IMR-90 (cell line): ENCODE measurements at regions not wholly inside any gene's neighbourhood (a gene's known extent, or its start where the extent isn't known, plus 50 kb on each side); places are given as distances from the start of the nearest gene placed in this dataset.

Experiments used
- ATAC-seq: fragments of 200-7000 bp; cut with Tn5 transposase; 2 replicates; pipeline ENCODE4 v1.9.1; 2020; ENCODE audit warnings: low read depth, mild to moderate bottlenecking, moderate library complexity
- BruUV-seq: library from RNA; stranded (reverse); fragments of 400-500 nt; replicated peaks from 2 replicates; lab custom pipeline; 2021; lab: Mats Ljungman, UMichigan
- CTCF ChIA-PET: fragments of 300-600 bp; formaldehyde crosslinking; extraction: SDS; loops from one replicate; lab custom pipeline; 2021; ENCODE audit warnings: antibody characterized with exemption; lab: Yijun Ruan, JAX
- POLR2A ChIA-PET: fragments of 300-600 bp; sonication (Branson Sonifier 250); formaldehyde crosslinking; loops from one replicate; lab custom pipeline; 2022; ENCODE audit warnings: antibody characterized with exemption; ENCODE audit not compliant: unreplicated experiment; lab: Charles Lee
- DNase-seq: peaks from one replicate; pipeline ENCODE4 v3.0.0; 2013
- H2AFZ ChIP-seq: replicated peaks from 2 replicates; pipeline ENCODE3; 2013; ENCODE audit warnings: low read length, mild to moderate bottlenecking; ENCODE audit not compliant: poor library complexity
- H2AK5ac ChIP-seq: 2 replicates; pipeline ENCODE4 v1.6.1; 2013; ENCODE audit warnings: low read depth, low read length, inconsistent platforms
- H2AK9ac ChIP-seq: replicated peaks from 2 replicates; pipeline ENCODE3; 2013; ENCODE audit warnings: mild to moderate bottlenecking, low read depth, low read length, moderate library complexity; ENCODE audit not compliant: poor library complexity
- H2BK120ac ChIP-seq: 2 replicates; pipeline ENCODE4 v1.6.1; 2013; ENCODE audit warnings: low read depth, low read length, inconsistent platforms
- H2BK15ac ChIP-seq: 3 replicates; pipeline ENCODE4 v1.6.1; 2013; ENCODE audit warnings: low read depth, low read length, inconsistent platforms
- H2BK20ac ChIP-seq: 2 replicates; pipeline ENCODE4 v1.6.1; 2013; ENCODE audit warnings: low read depth, mild to moderate bottlenecking, inconsistent platforms, low read length, moderate library complexity
- H2BK5ac ChIP-seq: 2 replicates; pipeline ENCODE4 v1.6.1; 2013; ENCODE audit warnings: mild to moderate bottlenecking, low read depth, low read length, inconsistent platforms; ENCODE audit not compliant: poor library complexity, severe bottlenecking
- H3K14ac ChIP-seq: replicated peaks from 2 replicates; pipeline ENCODE4 v1.6.1; 2013; ENCODE audit warnings: low read depth, low read length, inconsistent platforms
- H3K18ac ChIP-seq: 2 replicates; pipeline ENCODE4 v1.6.1; 2013; ENCODE audit warnings: low read depth, low read length, control low read depth
- H3K23ac ChIP-seq: 2 replicates; pipeline ENCODE4 v1.6.1; 2013; ENCODE audit warnings: low read depth, low read length, inconsistent platforms
- H3K27ac ChIP-seq: 2 replicates; pipeline ENCODE4 v1.5.1; 2013; ENCODE audit warnings: mild to moderate bottlenecking, control low read depth, low read length; ENCODE audit not compliant: insufficient read depth
- H3K27me3 ChIP-seq: 2 replicates; pipeline ENCODE4 v1.6.1; 2013; ENCODE audit warnings: low read length; ENCODE audit not compliant: control insufficient read depth, insufficient read depth
- H3K36me3 ChIP-seq: 2 replicates; pipeline ENCODE4 v1.6.1; 2013; ENCODE audit warnings: low read length, mixed read lengths; ENCODE audit not compliant: control insufficient read depth, insufficient read depth
- H3K4ac ChIP-seq: 2 replicates; pipeline ENCODE4 v1.6.1; 2013; ENCODE audit warnings: low read depth, low read length, inconsistent platforms
- H3K4me1 ChIP-seq: 2 replicates; pipeline ENCODE4 v1.6.1; 2013; ENCODE audit warnings: low read length, mixed read lengths; ENCODE audit not compliant: control insufficient read depth, insufficient read depth
- H3K4me2 ChIP-seq: 2 replicates; pipeline ENCODE4 v1.6.1; 2013; ENCODE audit warnings: low read depth, mild to moderate bottlenecking, control low read depth, low read length, moderate library complexity
- H3K4me3 ChIP-seq: 2 replicates; pipeline ENCODE4 v1.5.1; 2013; ENCODE audit warnings: low read depth, mild to moderate bottlenecking, control low read depth, low read length, moderate library complexity; ENCODE audit not compliant: insufficient read depth
- H3K56ac ChIP-seq: 2 replicates; pipeline ENCODE4 v1.6.1; 2013; ENCODE audit warnings: low read length, inconsistent platforms; ENCODE audit not compliant: insufficient read depth; ENCODE audit errors: extremely low read depth
- H3K79me1 ChIP-seq, 2 experiments: 2 replicates each; pipeline ENCODE4 v1.6.1; 2013; ENCODE audit warnings: low read length in 2 of 2, inconsistent platforms in 1 of 2, low read depth in 1 of 2
- H3K9ac ChIP-seq: 2 replicates; pipeline ENCODE4 v1.6.1; 2013; ENCODE audit warnings: low read depth, low read length, control low read depth
- H3K9me1 ChIP-seq: 2 replicates; pipeline ENCODE4 v1.6.1; 2013; ENCODE audit warnings: low read length, inconsistent platforms; ENCODE audit not compliant: insufficient read depth
- H3K9me3 ChIP-seq: 2 replicates; pipeline ENCODE4 v1.6.1; 2013; ENCODE audit warnings: low read length; ENCODE audit not compliant: control insufficient read depth, insufficient read depth
- H4K20me1 ChIP-seq: 2 replicates; pipeline ENCODE4 v1.6.1; 2013; ENCODE audit warnings: low read length, inconsistent platforms; ENCODE audit not compliant: insufficient read depth
- H4K5ac ChIP-seq: 2 replicates; pipeline ENCODE4 v1.6.1; 2013; ENCODE audit warnings: mild to moderate bottlenecking, low read depth, low read length, control low read depth
- H4K8ac ChIP-seq, 2 experiments: 2 replicates each; pipeline ENCODE4 v1.6.1; 2013; ENCODE audit warnings: low read depth in 2 of 2, low read length in 2 of 2, control low read depth in 1 of 2, inconsistent platforms in 1 of 2
- H4K91ac ChIP-seq: 2 replicates; pipeline ENCODE4 v1.6.1; 2013; ENCODE audit warnings: low read depth, low read length, inconsistent platforms; ENCODE audit not compliant: insufficient read depth
- CEBPB ChIP-seq: IDR thresholded peaks from 2 replicates; pipeline ENCODE4 v1.6.1; 2012; ENCODE audit warnings: low read depth, low read length, improper control_type of control experiment
- CHD1 ChIP-seq: IDR thresholded peaks from 2 replicates; pipeline ENCODE4 v1.6.1; 2012; ENCODE audit warnings: low read depth, low read length, improper control_type of control experiment
- ELK1 ChIP-seq: fragments of 150-350 bp; IDR thresholded peaks from 2 replicates; pipeline ENCODE4 v1.6.1; 2016; ENCODE audit warnings: low read depth, mild to moderate bottlenecking, low read length, moderate library complexity, borderline replicate concordance
- MAFK ChIP-seq: IDR thresholded peaks from 2 replicates; pipeline ENCODE4 v1.6.1; 2012; ENCODE audit warnings: low read depth, low read length, improper control_type of control experiment
- MXI1 ChIP-seq: IDR thresholded peaks from 2 replicates; pipeline ENCODE4 v1.6.1; 2012; ENCODE audit warnings: low read depth, mild to moderate bottlenecking, low read length, moderate library complexity, borderline replicate concordance
- RCOR1 ChIP-seq: IDR thresholded peaks from 2 replicates; pipeline ENCODE4 v1.6.1; 2012; ENCODE audit warnings: mild to moderate bottlenecking, low read length, improper control_type of control experiment; ENCODE audit not compliant: insufficient replicate concordance
- SMC3 ChIP-seq: fragments of 150-350 bp; IDR thresholded peaks from 2 replicates; pipeline ENCODE4 v1.6.1; 2016; ENCODE audit warnings: low read depth, mild to moderate bottlenecking, antibody characterized with exemption, low read length, moderate library complexity
- USF2 ChIP-seq: fragments of 150-350 bp; IDR thresholded peaks from 2 replicates; pipeline ENCODE4 v1.6.1; 2017; ENCODE audit warnings: mild to moderate bottlenecking, antibody characterized with exemption, low read length, low read depth
- WGBS, 2 experiments: methylation state at CpG; one replicate each; pipeline versions ENCODE4 v1.1.5 to v1.1.7; 2013; ENCODE audit warnings: missing lambda C conversion rate in 2 of 2; ENCODE audit not compliant: insufficient read length in 1 of 2; ENCODE audit errors: extremely low coverage in 2 of 2; 5-methylcytosine and 5-hydroxymethylcytosine counted together
- dilution Hi-C: fragments of 300-500 bp; cut with HindIII; formaldehyde crosslinking; loops from one replicate; pipeline ENCODE4 v1.14.3; 2018; ENCODE audit warnings: low sequenced_read_pairs; ENCODE audit not compliant: unreplicated experiment
- in situ Hi-C: fragments of 300-500 bp; cut with MboI; formaldehyde crosslinking; loops from 3 replicates; pipeline ENCODE4 v1.14.3; 2019; ENCODE audit warnings: low sequenced_read_pairs, inconsistent platforms, mixed read lengths
- intact Hi-C: fragments of 100-400 bp; cut with micrococcal nuclease; formaldehyde crosslinking; loops from 2 replicates; pipeline ENCODE4 v1.10.0; 2022
- TF ChIP-seq, protein P1 (sequence below): conservative IDR thresholded peaks from 2 replicates; pipeline ENCODE4 v1.5.1; 2012; ENCODE audit warnings: mild to moderate bottlenecking, low read depth, low read length, improper control_type of control experiment

- in situ Hi-C loops = no loop called here
Measured at GRCh38 chr5:82332064-82332855, 54.1 kb upstream of the RPS23 start.

More at GRCh38 chr5:82332064-82332855, 54.1 kb upstream of the RPS23 start:
- peak overlapping the region; percentile 86 for H3K14ac ChIP-seq
- peaks cover 20% of the 10 kb centered on the region for H3K4me1 ChIP-seq
- H3K27ac ChIP-seq = no peak overlapping the region
- H2BK20ac ChIP-seq = peak overlapping the region; percentile 79
- no peaks in the 10 kb centered on the region for H3K9me3 ChIP-seq
- peak overlapping the region; percentile 57; the same call in 1 of the 2 replicates for H4K91ac ChIP-seq
- peak overlapping the region in 1 of 2 experiments; percentile 53; a peak in 1 of 4 replicates for H4K8ac ChIP-seq
- peak overlapping the region; percentile 87; the same call in 1 of the 2 replicates for H3K23ac ChIP-seq
- H3K36me3 ChIP-seq = no peaks in the 10 kb centered on the region
- H3K9ac ChIP-seq = no peak overlapping the region
- no peak overlapping the region for H2AK9ac ChIP-seq
- peaks cover 7% of the 10 kb centered on the region for H3K9me1 ChIP-seq
- BruUV-seq = no TSS peak
- H4K20me1 ChIP-seq = no peaks in the 10 kb centered on the region; the same call in 1 of the 2 replicates
- POLR2A ChIA-PET = no interaction called here
- H2AK5ac ChIP-seq = peak overlapping the region; percentile 71; the same call in 1 of the 2 replicates
- ATAC-seq (no peak), DNase-seq (no peak)
- no peaks in the 10 kb centered on the region for H3K27me3 ChIP-seq
- H3K4ac ChIP-seq = peak overlapping the region; percentile 72
- peak overlapping the region; percentile 92; the same call in 1 of the 2 replicates for H4K5ac ChIP-seq
- H3K79me1 ChIP-seq = no peaks in the 10 kb centered on the region
- H3K4me3 ChIP-seq = no peak overlapping the region
- TF ChIP-seq RCOR1 (no peak), ELK1 (no peak), SMC3 (no peak), MAFK (no peak), CEBPB (no peak), CHD1 (no peak), MXI1 (no peak), USF2 (no peak)
- TF ChIP-seq, protein P1, sequence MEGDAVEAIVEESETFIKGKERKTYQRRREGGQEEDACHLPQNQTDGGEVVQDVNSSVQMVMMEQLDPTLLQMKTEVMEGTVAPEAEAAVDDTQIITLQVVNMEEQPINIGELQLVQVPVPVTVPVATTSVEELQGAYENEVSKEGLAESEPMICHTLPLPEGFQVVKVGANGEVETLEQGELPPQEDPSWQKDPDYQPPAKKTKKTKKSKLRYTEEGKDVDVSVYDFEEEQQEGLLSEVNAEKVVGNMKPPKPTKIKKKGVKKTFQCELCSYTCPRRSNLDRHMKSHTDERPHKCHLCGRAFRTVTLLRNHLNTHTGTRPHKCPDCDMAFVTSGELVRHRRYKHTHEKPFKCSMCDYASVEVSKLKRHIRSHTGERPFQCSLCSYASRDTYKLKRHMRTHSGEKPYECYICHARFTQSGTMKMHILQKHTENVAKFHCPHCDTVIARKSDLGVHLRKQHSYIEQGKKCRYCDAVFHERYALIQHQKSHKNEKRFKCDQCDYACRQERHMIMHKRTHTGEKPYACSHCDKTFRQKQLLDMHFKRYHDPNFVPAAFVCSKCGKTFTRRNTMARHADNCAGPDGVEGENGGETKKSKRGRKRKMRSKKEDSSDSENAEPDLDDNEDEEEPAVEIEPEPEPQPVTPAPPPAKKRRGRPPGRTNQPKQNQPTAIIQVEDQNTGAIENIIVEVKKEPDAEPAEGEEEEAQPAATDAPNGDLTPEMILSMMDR = no peak
- H3K18ac ChIP-seq = peak overlapping the region; percentile 99
- H2AFZ ChIP-seq = peak overlapping the region; percentile 57
- peak overlapping the region; percentile 66; the same call in 2 of the 3 replicates for H2BK15ac ChIP-seq
- H2BK5ac ChIP-seq = peak overlapping the region; percentile 52
- intact Hi-C loops (no loop called here), dilution Hi-C loops (no loop called here)
- no CpG with 5 or more reads among the region's 3 CpGs for WGBS, 2 experiments
- CTCF ChIA-PET = interaction anchor here (0.6 kb wide), 1 partner anchor 19 kb away, joined by 3 read pairs; no protein-coding TSS in a partner anchor
- H2BK120ac ChIP-seq = peak overlapping the region; percentile 71
- no peak overlapping the region for H3K56ac ChIP-seq
- no peak overlapping the region for H3K4me2 ChIP-seq
